SK-N-MC (cell line): ENCODE measurements at regions not wholly inside any gene's neighbourhood (a gene's known extent, or its start where the extent isn't known, plus 50 kb on each side); places are given as distances from the start of the nearest gene placed in this dataset.

Experiments used
- EZH2 ChIP-seq: fragments of 200-600 bp; sonication (generic); IDR thresholded peaks from one replicate; pipeline ENCODE4 v1.6.1; 2017; ENCODE audit warnings: antibody characterized with exemption
- FOXP2 ChIP-seq: optimal IDR thresholded peaks from 2 replicates; pipeline ENCODE3; 2011; ENCODE audit warnings: mild to moderate bottlenecking, moderate library complexity; ENCODE audit not compliant: insufficient read depth; ENCODE audit errors: extremely low read length, control extremely low read depth
- POLR2AphosphoS5 ChIP-seq: IDR thresholded peaks from 2 replicates; pipeline ENCODE4 v1.6.1; 2012; ENCODE audit warnings: mild to moderate bottlenecking, low read depth, low read length, borderline replicate concordance

DNA sequence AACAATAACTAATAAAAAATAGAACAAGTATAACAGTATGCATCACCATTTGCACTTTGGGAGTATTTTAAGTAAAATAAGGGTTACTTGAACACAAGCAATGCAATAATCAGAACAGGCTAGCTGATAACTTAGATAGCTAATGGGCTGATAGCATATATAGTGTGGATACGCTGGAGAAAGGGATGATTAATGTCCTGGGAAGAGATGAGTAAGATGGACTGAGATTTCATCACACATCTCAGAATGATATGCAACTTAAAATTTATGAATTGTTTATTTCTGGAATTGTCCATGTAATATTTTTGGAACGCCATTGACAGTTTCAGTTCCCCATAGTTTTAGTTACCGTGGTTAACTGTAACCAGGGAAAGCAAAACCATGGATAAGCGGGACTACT, 173.6 kb downstream of the ISL1 start:
- TF ChIP-seq EZH2 (no peak), POLR2AphosphoS5 (no peak), FOXP2 (no peak)
